Uterus (tissue), 2 donors: ENCODE measurements at regions not wholly inside any gene's neighbourhood (a gene's known extent, or its start where the extent isn't known, plus 50 kb on each side); places are given as distances from the start of the nearest gene placed in this dataset.

ENCODE experiments used
- CTCF ChIP-seq, 4 experiments: fragments of 200-600 bp in 2 of 4; fragments of 450-650 bp in 2 of 4; sonication (generic) in 2 of 4; IDR thresholded peaks; one replicate each; pipeline ENCODE4 v1.5.1; 2016 to 2019; ENCODE audit warnings: antibody characterized with exemption in 4 of 4, mild to moderate bottlenecking in 2 of 4, moderate library complexity in 1 of 4
- POLR2A ChIP-seq, 2 donors: fragments of 450-650 bp; IDR thresholded peaks; one replicate each; pipeline ENCODE4 v1.6.1; 2016; ENCODE audit warnings: antibody characterized with exemption in 2 of 2, mild to moderate bottlenecking in 1 of 2, moderate library complexity in 1 of 2

- no peak for TF ChIP-seq CTCF (IDR thresholded peaks at IDR 0.05)
- TF ChIP-seq POLR2A (IDR thresholded peaks at IDR 0.05) = no peak
Measured at GRCh38 chr6:80792151-80792550, 685.7 kb downstream of the BCKDHB start.
